GM12878 (cell line): ENCODE measurements at regions not wholly inside any gene's neighbourhood (a gene's known extent, or its start where the extent isn't known, plus 50 kb on each side); places are given as distances from the start of the nearest gene placed in this dataset.

ENCODE experiments used
- ATAC-seq: fragments of 200-7000 bp; cut with Tn5 transposase; 3 replicates; pipeline ENCODE4 v1.9.1; 2020; ENCODE audit warnings: mild to moderate bottlenecking, moderate library complexity
- BruUV-seq: library from RNA; stranded (reverse); fragments of 400-500 nt; replicated peaks from 2 replicates; lab custom pipeline; 2021; lab: Mats Ljungman, UMichigan
- CTCF ChIA-PET: fragments of 300-600 bp; sonication (Branson Sonifier 250); formaldehyde crosslinking; extraction: SDS; loops from one replicate; lab custom pipeline; 2021; ENCODE audit warnings: inconsistent platforms; lab: Yijun Ruan, JAX
- POLR2A ChIA-PET: fragments of 350-600 bp; formaldehyde crosslinking; extraction: SDS; loops from one replicate; lab custom pipeline; 2021; ENCODE audit warnings: inconsistent platforms; lab: Charles Lee
- RAD21 ChIA-PET: fragments of 300-600 bp; sonication (Branson Sonifier 250); formaldehyde crosslinking; loops from one replicate; lab custom pipeline; 2023; ENCODE audit warnings: antibody characterized with exemption; ENCODE audit not compliant: unreplicated experiment; lab: Charles Lee
- SMC1A ChIA-PET: fragments of 300-600 bp; sonication (Branson Sonifier 250); formaldehyde crosslinking; loops from one replicate; lab custom pipeline; 2023; ENCODE audit not compliant: unreplicated experiment, uncharacterized antibody; lab: Charles Lee
- DNase-seq: peaks from one replicate; pipeline ENCODE4 v3.0.0-alpha.2; 2011; ENCODE audit warnings: low read depth, low spot score
- FAIRE-seq: peaks from 3 replicates; lab custom pipeline; 2011; peaks lifted over from hg19 to GRCh38; lab: Jason Lieb, UNC
- H2AFZ ChIP-seq: 2 replicates; pipeline ENCODE4 v1.6.0; 2011; ENCODE audit warnings: low read depth, low read length, control low read depth; ENCODE audit not compliant: control insufficient read depth
- H3K27ac ChIP-seq: 2 replicates; pipeline ENCODE4 v1.5.1; 2011; ENCODE audit warnings: control low read depth; ENCODE audit not compliant: control insufficient read depth, insufficient read depth
- H3K27me3 ChIP-seq, 2 experiments: replicated peaks in 1 of 2; 2 replicates each; pipeline versions ENCODE4 v1.6.0 to v1.6.1; 2011; ENCODE audit warnings: low read length in 1 of 2; ENCODE audit not compliant: control insufficient read depth in 2 of 2, insufficient read depth in 2 of 2
- H3K36me3 ChIP-seq, 2 experiments: 2 replicates each; pipeline ENCODE4 v1.5.1; 2011; ENCODE audit warnings: low read length in 1 of 2; ENCODE audit not compliant: control insufficient read depth in 2 of 2, insufficient read depth in 2 of 2
- H3K4me1 ChIP-seq: 2 replicates; pipeline ENCODE4 v1.6.1; 2011; ENCODE audit warnings: mild to moderate bottlenecking, low read length, moderate library complexity, mixed read lengths; ENCODE audit not compliant: control insufficient read depth, insufficient read depth
- H3K4me2 ChIP-seq: 2 replicates; pipeline ENCODE4 v1.6.0; 2011; ENCODE audit warnings: control low read depth; ENCODE audit not compliant: control insufficient read depth, insufficient read depth
- H3K4me3 ChIP-seq: fragments of 200-600 bp; sonication (generic); 2 replicates; pipeline ENCODE4 v1.5.1; 2016
- H3K79me2 ChIP-seq: 2 replicates; pipeline ENCODE4 v1.6.0; 2011; ENCODE audit warnings: low read length; ENCODE audit not compliant: control insufficient read depth, insufficient read depth
- H3K9ac ChIP-seq: 2 replicates; pipeline ENCODE4 v1.8.0; 2011; ENCODE audit warnings: low read length, control low read depth, mixed read lengths; ENCODE audit not compliant: control insufficient read depth, insufficient read depth
- H3K9me3 ChIP-seq: replicated peaks from 3 replicates; pipeline ENCODE4 v1.5.1; 2011; ENCODE audit warnings: mild to moderate bottlenecking, low read length; ENCODE audit not compliant: control insufficient read depth, insufficient read depth
- H4K20me1 ChIP-seq: 2 replicates; pipeline ENCODE4 v1.6.0; 2011; ENCODE audit not compliant: control insufficient read depth, insufficient read depth
- ATF2 ChIP-seq: IDR thresholded peaks from 2 replicates; pipeline ENCODE4 v1.6.1; 2012; ENCODE audit warnings: low read length, inconsistent platforms
- EGR1 ChIP-seq, 2 experiments: IDR thresholded peaks; 1 replicate in 1 of 2; 2 replicates in 1 of 2; pipeline ENCODE4 v1.6.1; 2011 to 2012; ENCODE audit warnings: low read depth in 2 of 2, low read length in 2 of 2, borderline replicate concordance in 1 of 2, mild to moderate bottlenecking in 1 of 2, moderate library complexity in 1 of 2
- EZH2 ChIP-seq: IDR thresholded peaks from 2 replicates; pipeline ENCODE4 v1.6.1; 2012; ENCODE audit warnings: low read depth, mild to moderate bottlenecking, control low read depth, inconsistent platforms, low read length, borderline replicate concordance; ENCODE audit not compliant: control insufficient read depth
- IKZF1 ChIP-seq: fragments of 450-650 bp; conservative IDR thresholded peaks from 2 replicates; pipeline ENCODE4 v1.6.1; 2017; ENCODE audit warnings: antibody characterized with exemption, mild to moderate bottlenecking
- IRF4 ChIP-seq: IDR thresholded peaks from 2 replicates; pipeline ENCODE4 v1.6.1; 2011; ENCODE audit warnings: low read depth, low read length
- MEF2B ChIP-seq: fragments of 450-650 bp; IDR thresholded peaks from 2 replicates; pipeline ENCODE4 v1.6.1; 2018; ENCODE audit warnings: mild to moderate bottlenecking, moderate library complexity; ENCODE audit not compliant: partially characterized antibody, poor library complexity, severe bottlenecking
- MXI1 ChIP-seq: fragments of 150-350 bp; IDR thresholded peaks from 2 replicates; pipeline ENCODE4 v1.6.1; 2011; ENCODE audit warnings: low read depth, mild to moderate bottlenecking, inconsistent platforms, low read length, improper control_type of control experiment
- NFIC ChIP-seq: IDR thresholded peaks from 2 replicates; pipeline ENCODE4 v1.6.1; 2012; ENCODE audit warnings: low read depth, mild to moderate bottlenecking, inconsistent platforms, low read length, moderate library complexity
- RB1 ChIP-seq: fragments of 450-650 bp; formaldehyde crosslinking; IDR thresholded peaks from 2 replicates; pipeline ENCODE4 v1.6.1; 2017; ENCODE audit warnings: mild to moderate bottlenecking, borderline replicate concordance
- SP1 ChIP-seq: IDR thresholded peaks from one replicate; pipeline ENCODE4 v1.6.1; 2011; ENCODE audit warnings: low read depth, low read length
- USF1 ChIP-seq: IDR thresholded peaks from 2 replicates; pipeline ENCODE4 v1.6.1; 2011; ENCODE audit warnings: borderline replicate concordance, low read depth, mild to moderate bottlenecking, moderate library complexity, mixed read lengths, low read length; ENCODE audit not compliant: insufficient read depth; ENCODE audit errors: extremely low read length
- WGBS: methylation state at CpG from one replicate; pipeline ENCODE4 v1.1.6; 2016; ENCODE audit warnings: low lambda C conversion rate; ENCODE audit not compliant: insufficient replicate concordance, insufficient coverage; ENCODE audit errors: missing lambda C conversion rate; 5-methylcytosine and 5-hydroxymethylcytosine counted together
- in situ Hi-C: fragments of 300-500 bp; cut with MboI; formaldehyde crosslinking; loops from 9 replicates; pipeline ENCODE4 v1.14.3; 2018; ENCODE audit warnings: mixed read lengths
- intact Hi-C: fragments of 100-400 bp; cut with micrococcal nuclease; formaldehyde crosslinking; loops from one replicate; pipeline ENCODE4 v1.14.2; 2022; ENCODE audit not compliant: unreplicated experiment
- TF ChIP-seq, protein P1 (sequence below): fragments of 450-650 bp; IDR thresholded peaks from 2 replicates; pipeline ENCODE4 v1.6.1; 2017; ENCODE audit warnings: low read depth, mild to moderate bottlenecking, moderate library complexity
- TF ChIP-seq, protein P2 (sequence below): IDR thresholded peaks from 2 replicates; pipeline ENCODE4 v1.6.1; 2012; ENCODE audit warnings: low read depth, low read length, improper control_type of control experiment

GRCh38 chr12:62138527-62138926, 121.7 kb upstream of the USP15 start:
- H3K9me3 ChIP-seq: no peaks in the 10 kb centered on the region
- SMC1A ChIA-PET: no interaction called here
- no peak overlapping the region for H3K4me3 ChIP-seq
- 0% methylated on average over 2 of the region's 2 CpGs for WGBS
- TF ChIP-seq, protein P1, sequence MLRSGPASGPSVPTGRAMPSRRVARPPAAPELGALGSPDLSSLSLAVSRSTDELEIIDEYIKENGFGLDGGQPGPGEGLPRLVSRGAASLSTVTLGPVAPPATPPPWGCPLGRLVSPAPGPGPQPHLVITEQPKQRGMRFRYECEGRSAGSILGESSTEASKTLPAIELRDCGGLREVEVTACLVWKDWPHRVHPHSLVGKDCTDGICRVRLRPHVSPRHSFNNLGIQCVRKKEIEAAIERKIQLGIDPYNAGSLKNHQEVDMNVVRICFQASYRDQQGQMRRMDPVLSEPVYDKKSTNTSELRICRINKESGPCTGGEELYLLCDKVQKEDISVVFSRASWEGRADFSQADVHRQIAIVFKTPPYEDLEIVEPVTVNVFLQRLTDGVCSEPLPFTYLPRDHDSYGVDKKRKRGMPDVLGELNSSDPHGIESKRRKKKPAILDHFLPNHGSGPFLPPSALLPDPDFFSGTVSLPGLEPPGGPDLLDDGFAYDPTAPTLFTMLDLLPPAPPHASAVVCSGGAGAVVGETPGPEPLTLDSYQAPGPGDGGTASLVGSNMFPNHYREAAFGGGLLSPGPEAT: no peak
- TF ChIP-seq USF1 (no peak), ATF2 (no peak), EGR1 (IDR thresholded peaks at IDR 0.05; ENCODE audit: borderline replicate concordance in 1 of 2, low read depth in 2 of 2, low read length in 2 of 2) (no peak), EZH2 (no peak), RB1 (no peak), IRF4 (no peak), MXI1 (no peak), MEF2B (no peak), SP1 (no peak), NFIC (no peak), IKZF1 (no peak)
- TF ChIP-seq, protein P2, sequence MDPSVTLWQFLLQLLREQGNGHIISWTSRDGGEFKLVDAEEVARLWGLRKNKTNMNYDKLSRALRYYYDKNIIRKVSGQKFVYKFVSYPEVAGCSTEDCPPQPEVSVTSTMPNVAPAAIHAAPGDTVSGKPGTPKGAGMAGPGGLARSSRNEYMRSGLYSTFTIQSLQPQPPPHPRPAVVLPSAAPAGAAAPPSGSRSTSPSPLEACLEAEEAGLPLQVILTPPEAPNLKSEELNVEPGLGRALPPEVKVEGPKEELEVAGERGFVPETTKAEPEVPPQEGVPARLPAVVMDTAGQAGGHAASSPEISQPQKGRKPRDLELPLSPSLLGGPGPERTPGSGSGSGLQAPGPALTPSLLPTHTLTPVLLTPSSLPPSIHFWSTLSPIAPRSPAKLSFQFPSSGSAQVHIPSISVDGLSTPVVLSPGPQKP: no peak
- H3K9ac ChIP-seq: no peak overlapping the region
- no peaks in the 10 kb centered on the region for H4K20me1 ChIP-seq
- ATAC-seq (no peak), FAIRE-seq (no peak), DNase-seq (no peak)
- no peak overlapping the region for H3K27ac ChIP-seq
- no TSS peak for BruUV-seq
- RAD21 ChIA-PET: no interaction called here
- H3K27me3 ChIP-seq: no peaks in the 10 kb centered on the region
- H3K4me1 ChIP-seq: no peaks in the 10 kb centered on the region
- no peaks in the 10 kb centered on the region for H3K79me2 ChIP-seq
- no peaks in the 10 kb centered on the region for H3K36me3 ChIP-seq
- H3K4me2 ChIP-seq: no peak overlapping the region
- no peak overlapping the region for H2AFZ ChIP-seq
- intact Hi-C loops: no loop called here
- in situ Hi-C loops: no loop called here
- POLR2A ChIA-PET: no interaction called here
- CTCF ChIA-PET: no interaction called here
